ENCODE measurements at regions not wholly inside any gene's neighbourhood (a gene's known extent, or its start where the extent isn't known, plus 50 kb on each side); places are given as distances from the start of the nearest gene placed in this dataset.

DNA sequence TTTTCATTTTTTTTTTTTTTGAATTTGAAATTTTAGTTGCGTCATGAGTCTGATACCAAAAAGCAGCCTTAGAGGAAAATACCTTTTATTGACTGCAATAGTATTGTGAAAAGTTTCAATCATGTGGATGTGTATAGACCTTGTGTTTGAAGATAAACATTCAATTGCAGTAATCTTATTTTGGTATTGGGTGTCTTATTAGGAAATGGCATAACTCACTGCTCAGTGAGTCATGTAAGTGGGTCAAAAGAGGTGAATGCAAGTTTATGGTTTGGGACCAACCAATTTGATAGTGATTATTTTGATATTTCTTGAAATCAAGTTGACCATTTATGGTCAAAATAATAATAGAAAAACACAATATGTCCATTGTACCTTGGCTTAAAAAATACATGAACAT is 627.8 kb upstream of the SLIT2 start:
- WGBS (ENCODE audit: insufficient coverage), result no CpG with 5 or more reads among the region's 1 CpG
- intact Hi-C loops (cut with micrococcal nuclease), result no loop called here
- Mint-ChIP-seq H3K4me1 (no peaks in the 10 kb centered on the region), H3K27me3 (ENCODE audit: low read depth in 3 of 3) (no peaks in the 10 kb centered on the region), H3K4me3 (no peak overlapping the region), H3K27ac (no peak overlapping the region), H3K9me3 (peaks cover 0 to 6% (median 1%) of the 10 kb centered on the region in 7 donors), H3K36me3 (no peaks in the 10 kb centered on the region)
- no peaks in the 10 kb centered on the region for H3K27me3 ChIP-seq (ENCODE audit: control insufficient read depth in 2 of 2, insufficient read depth in 2 of 2, low read length in 2 of 2)
- H3K4me3 ChIP-seq (replicated peaks in 1 of 3; ENCODE audit: low read depth in 2 of 3, low read length in 3 of 3), result no peak overlapping the region
- DNase-seq, result no peak
- H3K9ac ChIP-seq (ENCODE audit: insufficient read depth, low read length, poor library complexity, severe bottlenecking), result no peak overlapping the region
- no peaks in the 10 kb centered on the region for H3K4me1 ChIP-seq (ENCODE audit: control insufficient read depth in 1 of 2, insufficient read depth in 2 of 2, low read length in 2 of 2)
- TF ChIP-seq, protein P1, sequence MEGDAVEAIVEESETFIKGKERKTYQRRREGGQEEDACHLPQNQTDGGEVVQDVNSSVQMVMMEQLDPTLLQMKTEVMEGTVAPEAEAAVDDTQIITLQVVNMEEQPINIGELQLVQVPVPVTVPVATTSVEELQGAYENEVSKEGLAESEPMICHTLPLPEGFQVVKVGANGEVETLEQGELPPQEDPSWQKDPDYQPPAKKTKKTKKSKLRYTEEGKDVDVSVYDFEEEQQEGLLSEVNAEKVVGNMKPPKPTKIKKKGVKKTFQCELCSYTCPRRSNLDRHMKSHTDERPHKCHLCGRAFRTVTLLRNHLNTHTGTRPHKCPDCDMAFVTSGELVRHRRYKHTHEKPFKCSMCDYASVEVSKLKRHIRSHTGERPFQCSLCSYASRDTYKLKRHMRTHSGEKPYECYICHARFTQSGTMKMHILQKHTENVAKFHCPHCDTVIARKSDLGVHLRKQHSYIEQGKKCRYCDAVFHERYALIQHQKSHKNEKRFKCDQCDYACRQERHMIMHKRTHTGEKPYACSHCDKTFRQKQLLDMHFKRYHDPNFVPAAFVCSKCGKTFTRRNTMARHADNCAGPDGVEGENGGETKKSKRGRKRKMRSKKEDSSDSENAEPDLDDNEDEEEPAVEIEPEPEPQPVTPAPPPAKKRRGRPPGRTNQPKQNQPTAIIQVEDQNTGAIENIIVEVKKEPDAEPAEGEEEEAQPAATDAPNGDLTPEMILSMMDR (IDR thresholded peaks at IDR 0.05), result no peak
- H3K79me2 ChIP-seq (ENCODE audit: insufficient read depth, low read length), result no peaks in the 10 kb centered on the region
- H3K4me2 ChIP-seq (replicated peaks; ENCODE audit: extremely low read depth, low read length, poor library complexity, severe bottlenecking), result no peak overlapping the region
- H3K36me3 ChIP-seq (replicated peaks in 1 of 2; ENCODE audit: control insufficient read depth in 1 of 2, insufficient read depth in 2 of 2, low read length in 2 of 2), result no peaks in the 10 kb centered on the region
- H3K27ac ChIP-seq (ENCODE audit: low read depth in 1 of 2, low read length in 2 of 2), result no peak overlapping the region
- no peaks in the 10 kb centered on the region for H4K20me1 ChIP-seq (ENCODE audit: insufficient read depth, low read length)
- H2AFZ ChIP-seq (ENCODE audit: insufficient read depth, low read depth, low read length, poor library complexity, severe bottlenecking), result no peak overlapping the region
- H3K9me3 ChIP-seq (replicated peaks in 1 of 2; ENCODE audit: control insufficient read depth in 1 of 2, insufficient read depth in 1 of 2, low read length in 2 of 2), result no peaks in the 10 kb centered on the region

DNA sequence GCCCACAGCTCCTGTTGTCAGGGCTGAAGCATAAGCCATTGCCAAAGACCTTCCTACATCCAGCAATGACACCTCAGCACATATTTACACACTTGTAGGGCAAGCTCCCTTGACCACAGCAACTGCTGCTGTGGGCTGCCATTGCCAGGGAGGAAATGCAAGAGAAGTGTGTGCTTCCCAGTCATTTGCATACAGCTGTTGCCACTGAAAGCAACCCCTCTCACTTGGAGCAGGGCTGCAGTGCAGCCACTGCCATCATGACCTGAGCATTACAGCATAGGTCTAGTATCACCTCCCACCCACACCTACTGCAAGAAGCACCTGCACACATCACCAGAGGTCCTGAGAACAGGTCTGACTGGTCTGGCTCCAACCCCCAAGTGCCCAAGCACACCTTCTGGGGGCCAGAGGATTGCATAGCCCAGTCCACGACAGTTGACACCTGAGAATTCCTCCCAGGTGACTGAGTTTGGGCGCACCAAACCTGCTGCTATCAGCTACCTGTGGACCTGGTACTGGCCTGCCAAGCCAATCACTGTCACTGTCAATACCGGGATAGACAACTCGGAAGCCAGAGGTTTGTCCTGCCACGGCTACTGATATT is 636.5 kb upstream of the SLIT2 start:
- no peaks in the 10 kb centered on the region for H3K36me3 Mint-ChIP-seq
- Histone ChIP-seq H3K4me2 (replicated peaks; ENCODE audit: extremely low read depth, low read length, poor library complexity, severe bottlenecking) (no peak overlapping the region), H4K20me1 (ENCODE audit: insufficient read depth, low read length) (no peaks in the 10 kb centered on the region), H3K9ac (ENCODE audit: insufficient read depth, low read length, poor library complexity, severe bottlenecking) (no peak overlapping the region), H2AFZ (ENCODE audit: insufficient read depth, low read depth, low read length, poor library complexity, severe bottlenecking) (no peak overlapping the region), H3K4me1 (ENCODE audit: control insufficient read depth in 1 of 2, insufficient read depth in 2 of 2, low read length in 2 of 2) (no peaks in the 10 kb centered on the region), H3K27me3 (ENCODE audit: control insufficient read depth in 2 of 2, insufficient read depth in 2 of 2, low read length in 2 of 2) (no peaks in the 10 kb centered on the region), H3K79me2 (ENCODE audit: insufficient read depth, low read length) (no peaks in the 10 kb centered on the region), H3K36me3 (replicated peaks in 1 of 2; ENCODE audit: control insufficient read depth in 1 of 2, insufficient read depth in 2 of 2, low read length in 2 of 2) (no peaks in the 10 kb centered on the region), H3K9me3 (replicated peaks in 1 of 2; ENCODE audit: control insufficient read depth in 1 of 2, insufficient read depth in 1 of 2, low read length in 2 of 2) (peaks cover 7 to 15% of the 10 kb centered on the region in 2 donors), H3K27ac (ENCODE audit: low read depth in 1 of 2, low read length in 2 of 2) (no peak overlapping the region), H3K4me3 (replicated peaks in 1 of 3; ENCODE audit: low read depth in 2 of 3, low read length in 3 of 3) (no peak overlapping the region)
- DNase-seq, result no peak
- TF ChIP-seq, protein P1 (IDR thresholded peaks at IDR 0.05), result no peak
- intact Hi-C loops (cut with micrococcal nuclease), result no loop called here
- no peak overlapping the region for H3K4me3 Mint-ChIP-seq
- H3K4me1 Mint-ChIP-seq, result no peaks in the 10 kb centered on the region
- H3K27ac Mint-ChIP-seq, result no peak overlapping the region
- WGBS (ENCODE audit: insufficient coverage), result 86% methylated on average over 5 of the region's 5 CpGs
- H3K9me3 Mint-ChIP-seq, result peaks cover 1 to 7% (median 5%) of the 10 kb centered on the region in 7 donors
- peaks cover 0 to 1% (median 0%) of the 10 kb centered on the region in 3 donors for H3K27me3 Mint-ChIP-seq (ENCODE audit: low read depth in 3 of 3)
